ENCODE measurements at regions not wholly inside any gene's neighbourhood (a gene's known extent, or its start where the extent isn't known, plus 50 kb on each side); places are given as distances from the start of the nearest gene placed in this dataset.

GRCh38 chr1:239840790-239841189, 250.9 kb upstream of the FMN2 start:
- TF ChIP-seq CTCF (IDR thresholded peaks at IDR 0.05; ENCODE audit: insufficient read depth, low read length, missing control alignments) = no peak
- ChIA-PET POLR2A (no interaction called here), CTCF (no interaction called here)
- DNase-seq (ENCODE audit: low read depth, low spot score) = no peak
- H3K4me3 ChIP-seq (ENCODE audit: low read depth, low read length) = no peak overlapping the region

GRCh38 chr1:239841631-239842030, 250.1 kb upstream of the FMN2 start:
- TF ChIP-seq CTCF (IDR thresholded peaks at IDR 0.05; ENCODE audit: insufficient read depth, low read length, missing control alignments) = no peak
- DNase-seq (ENCODE audit: low read depth, low spot score) = no peak
- POLR2A ChIA-PET = no interaction called here
- H3K4me3 ChIP-seq (ENCODE audit: low read depth, low read length) = no peak overlapping the region
- CTCF ChIA-PET = no interaction called here

GRCh38 chr1:239843541-239843940, 248.1 kb upstream of the FMN2 start:
- H3K4me3 ChIP-seq (ENCODE audit: low read depth, low read length) = no peak overlapping the region
- POLR2A ChIA-PET = no interaction called here
- CTCF ChIA-PET = no interaction called here
- TF ChIP-seq CTCF (IDR thresholded peaks at IDR 0.05; ENCODE audit: insufficient read depth, low read length, missing control alignments) = no peak
- no peak for DNase-seq (ENCODE audit: low read depth, low spot score)

GRCh38 chr1:239844833-239845232, 246.8 kb upstream of the FMN2 start:
- TF ChIP-seq CTCF (IDR thresholded peaks at IDR 0.05; ENCODE audit: insufficient read depth, low read length, missing control alignments) = no peak
- no peak overlapping the region for H3K4me3 ChIP-seq (ENCODE audit: low read depth, low read length)
- no peak for DNase-seq (ENCODE audit: low read depth, low spot score)
- ChIA-PET CTCF (no interaction called here), POLR2A (no interaction called here)

GRCh38 chr1:239854922-239855321, 236.8 kb upstream of the FMN2 start:
- no peak for TF ChIP-seq CTCF (IDR thresholded peaks at IDR 0.05; ENCODE audit: insufficient read depth, low read length, missing control alignments)
- POLR2A ChIA-PET = no interaction called here
- CTCF ChIA-PET = no interaction called here
- H3K4me3 ChIP-seq (ENCODE audit: low read depth, low read length) = no peak overlapping the region
- DNase-seq (ENCODE audit: low read depth, low spot score) = no peak

- no peak overlapping the region for H3K4me3 ChIP-seq (ENCODE audit: low read depth, low read length)
- ChIA-PET CTCF (no interaction called here), POLR2A (no interaction called here)
- TF ChIP-seq CTCF (IDR thresholded peaks at IDR 0.05; ENCODE audit: insufficient read depth, low read length, missing control alignments) = no peak
- DNase-seq (ENCODE audit: low read depth, low spot score) = no peak
Measured at GRCh38 chr1:239856067-239856466, 235.6 kb upstream of the FMN2 start.
